DOHH2 (cell line): ENCODE measurements at regions not wholly inside any gene's neighbourhood (a gene's known extent, or its start where the extent isn't known, plus 50 kb on each side); places are given as distances from the start of the nearest gene placed in this dataset.

Source experiments
- H3F3A ChIP-seq: fragments of 200-600 bp; sonication (generic), shearing (Covaris generic); 2 replicates; pipeline ENCODE4 v1.6.0; 2016; ENCODE audit warnings: antibody characterized with exemption, mild to moderate bottlenecking; ENCODE audit not compliant: control insufficient read depth, insufficient read depth
- H3K27ac ChIP-seq: fragments of 200-600 bp; sonication (generic); 2 replicates; pipeline ENCODE4 v1.5.1; 2014; ENCODE audit warnings: low read depth, mild to moderate bottlenecking, low read length, moderate library complexity
- H3K27me3 ChIP-seq: fragments of 200-600 bp; sonication (generic); 2 replicates; pipeline ENCODE4 v1.6.1; 2014; ENCODE audit warnings: mild to moderate bottlenecking, low read length, mixed read lengths; ENCODE audit not compliant: control insufficient read depth
- H3K36me3 ChIP-seq: fragments of 200-600 bp; sonication (generic); 2 replicates; pipeline ENCODE4 v1.6.1; 2014; ENCODE audit warnings: mild to moderate bottlenecking, low read length, moderate library complexity, mixed read lengths; ENCODE audit not compliant: control insufficient read depth
- H3K4me1 ChIP-seq: fragments of 200-600 bp; sonication (generic); 2 replicates; pipeline ENCODE4 v1.6.1; 2014; ENCODE audit warnings: mild to moderate bottlenecking, low read length, mixed read lengths; ENCODE audit not compliant: control insufficient read depth
- H3K4me2 ChIP-seq: fragments of 200-600 bp; sonication (generic); 2 replicates; pipeline ENCODE4 v1.6.0; 2014; ENCODE audit warnings: mild to moderate bottlenecking, low read length, moderate library complexity
- H3K4me3 ChIP-seq: fragments of 200-600 bp; sonication (generic); 2 replicates; pipeline ENCODE4 v1.5.1; 2014; ENCODE audit warnings: mild to moderate bottlenecking, low read length, mixed read lengths
- H3K79me2 ChIP-seq: fragments of 200-600 bp; sonication (generic); 2 replicates; pipeline ENCODE4 v1.6.1; 2014; ENCODE audit warnings: mild to moderate bottlenecking, low read length, mixed read lengths; ENCODE audit not compliant: control insufficient read depth
- H3K9me2 ChIP-seq: fragments of 200-600 bp; sonication (generic); replicated peaks from 2 replicates; pipeline ENCODE4 v1.6.1; 2014; ENCODE audit warnings: mild to moderate bottlenecking, low read length, mixed read lengths; ENCODE audit not compliant: control insufficient read depth
- H3K9me3 ChIP-seq: fragments of 200-600 bp; sonication (generic); 2 replicates; pipeline ENCODE4 v1.6.1; 2014; ENCODE audit warnings: antibody characterized with exemption, low read length, mixed read lengths; ENCODE audit not compliant: control insufficient read depth, insufficient read depth
- H4K20me1 ChIP-seq: fragments of 200-600 bp; sonication (generic); 2 replicates; pipeline ENCODE4 v1.6.0; 2014; ENCODE audit warnings: low read depth, mild to moderate bottlenecking, antibody characterized with exemption, low read length, moderate library complexity; ENCODE audit not compliant: control insufficient read depth, insufficient read depth
- CTCF ChIP-seq: fragments of 200-600 bp; sonication (generic); IDR thresholded peaks from one replicate; pipeline ENCODE4 v1.5.1; 2014; ENCODE audit warnings: antibody characterized with exemption, mild to moderate bottlenecking, low read depth, low read length; ENCODE audit not compliant: poor library complexity, severe bottlenecking
- EZH2phosphoT487 ChIP-seq: fragments of 200-600 bp; sonication (generic); IDR thresholded peaks from 2 replicates; pipeline ENCODE4 v1.6.1; 2017; ENCODE audit warnings: borderline replicate concordance, mild to moderate bottlenecking, antibody characterized with exemption, low read length, moderate library complexity, mixed read lengths

- Histone ChIP-seq H3F3A (no peaks in the 10 kb centered on the region), H3K27me3 (no peaks in the 10 kb centered on the region), H3K4me3 (no peak overlapping the region), H3K79me2 (no peaks in the 10 kb centered on the region), H4K20me1 (no peaks in the 10 kb centered on the region), H3K9me2 (no peaks in the 10 kb centered on the region; the same call in 1 of the 2 replicates), H3K27ac (no peak overlapping the region), H3K9me3 (no peaks in the 10 kb centered on the region), H3K36me3 (no peaks in the 10 kb centered on the region), H3K4me2 (no peak overlapping the region), H3K4me1 (no peaks in the 10 kb centered on the region)
- TF ChIP-seq EZH2phosphoT487 (no peak), CTCF (no peak)
Measured at GRCh38 chr3:110413807-110414748, 657.5 kb upstream of the NECTIN3 start.

GRCh38 chr3:110414855-110415254 is 656.8 kb upstream of the NECTIN3 start:
- Histone ChIP-seq H3K36me3 (no peaks in the 10 kb centered on the region), H3K4me2 (no peak overlapping the region), H3K4me1 (no peaks in the 10 kb centered on the region), H3F3A (no peaks in the 10 kb centered on the region), H3K27ac (no peak overlapping the region), H3K4me3 (no peak overlapping the region), H3K9me3 (no peaks in the 10 kb centered on the region), H4K20me1 (no peaks in the 10 kb centered on the region), H3K27me3 (no peaks in the 10 kb centered on the region), H3K9me2 (no peaks in the 10 kb centered on the region; the same call in 1 of the 2 replicates), H3K79me2 (no peaks in the 10 kb centered on the region)
- TF ChIP-seq EZH2phosphoT487 (no peak), CTCF (no peak)

GRCh38 chr3:110419096-110419495 is 652.5 kb upstream of the NECTIN3 start:
- Histone ChIP-seq H3F3A (no peaks in the 10 kb centered on the region), H3K9me3 (no peaks in the 10 kb centered on the region), H3K27me3 (no peaks in the 10 kb centered on the region), H3K9me2 (no peaks in the 10 kb centered on the region; the same call in 1 of the 2 replicates), H3K27ac (no peak overlapping the region), H3K36me3 (no peaks in the 10 kb centered on the region), H3K4me3 (no peak overlapping the region), H3K4me2 (no peak overlapping the region), H3K4me1 (no peaks in the 10 kb centered on the region), H3K79me2 (no peaks in the 10 kb centered on the region), H4K20me1 (no peaks in the 10 kb centered on the region)
- TF ChIP-seq CTCF (no peak), EZH2phosphoT487 (no peak)
